ENCODE measurements at regions not wholly inside any gene's neighbourhood (a gene's known extent, or its start where the extent isn't known, plus 50 kb on each side); places are given as distances from the start of the nearest gene placed in this dataset.
"Not testable (repeated sequence)": the region's sequence is repeated elsewhere in the genome, so short reads cannot be mapped to it uniquely, and the experiment has no call there.

GRCh38 chr9:80659751-80660150 lies 1029.6 kb downstream of the TLE1 start:
- TF ChIP-seq REST (IDR thresholded peaks at IDR 0.05; ENCODE audit: insufficient read depth in 1 of 2, low read depth in 2 of 2, low read length in 1 of 2); POLR2AphosphoS5 (IDR thresholded peaks at IDR 0.05; ENCODE audit: low read depth, low read length); CTCF (IDR thresholded peaks at IDR 0.05): not testable (repeated sequence)

Measured in Panc1 (cell line).